Spinal cord (tissue), 9 donors: ENCODE measurements at regions not wholly inside any gene's neighbourhood (a gene's known extent, or its start where the extent isn't known, plus 50 kb on each side); places are given as distances from the start of the nearest gene placed in this dataset.

Experiments used
- DNase-seq, 6 donors: peaks; one replicate each; pipeline versions ENCODE4 v3.0.0 to v3.0.0-alpha.2; 2013 to 2015; ENCODE audit warnings: low spot score in 6 of 6, low read depth in 4 of 6
- H3K27ac ChIP-seq: one replicate; pipeline ENCODE4 v1.5.1; 2013; ENCODE audit warnings: low read depth, low read length, control low read depth
- H3K27me3 ChIP-seq: one replicate; pipeline ENCODE4 v1.6.1; 2013; ENCODE audit warnings: low read length; ENCODE audit not compliant: control insufficient read depth, insufficient read depth
- H3K36me3 ChIP-seq: one replicate; pipeline ENCODE4 v1.6.1; 2013; ENCODE audit warnings: low read length; ENCODE audit not compliant: control insufficient read depth, insufficient read depth
- H3K4me1 ChIP-seq: one replicate; pipeline ENCODE4 v1.6.1; 2013; ENCODE audit warnings: low read length; ENCODE audit not compliant: control insufficient read depth, insufficient read depth
- H3K4me3 ChIP-seq: one replicate; pipeline ENCODE4 v1.5.1; 2013; ENCODE audit warnings: low read depth, low read length, control low read depth
- H3K9me3 ChIP-seq: one replicate; pipeline ENCODE4 v1.6.1; 2013; ENCODE audit warnings: low read length; ENCODE audit not compliant: control insufficient read depth, insufficient read depth
- WGBS: methylation state at CpG from one replicate; pipeline ENCODE4 v1.1.5; 2013; ENCODE audit warnings: missing lambda C conversion rate; ENCODE audit not compliant: insufficient coverage; 5-methylcytosine and 5-hydroxymethylcytosine counted together
- donor health status: healthy.

DNA sequence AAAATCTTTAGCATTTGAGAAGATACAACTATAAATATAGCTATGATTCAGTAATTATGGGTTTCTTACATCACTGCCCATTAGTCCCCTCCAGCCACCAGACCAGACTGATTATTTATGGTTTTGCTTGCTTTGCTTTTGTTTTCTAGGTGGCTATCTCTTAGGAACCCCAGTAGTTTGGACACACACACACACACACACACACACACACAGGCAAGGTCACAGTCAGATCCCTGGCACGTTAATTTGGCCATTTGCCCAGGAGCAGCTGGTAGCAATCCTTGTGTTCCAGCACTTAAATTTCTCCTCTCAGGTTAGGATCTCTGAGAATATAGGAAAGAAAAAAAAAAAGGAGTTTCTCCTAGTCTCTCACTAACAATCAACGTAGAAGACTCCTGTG lies 90.2 kb upstream of the RESF1 start:
- Histone ChIP-seq H3K36me3 (no peaks in the 10 kb centered on the region), H3K27me3 (no peaks in the 10 kb centered on the region), H3K27ac (no peak overlapping the region), H3K4me1 (no peaks in the 10 kb centered on the region), H3K9me3 (no peaks in the 10 kb centered on the region), H3K4me3 (no peak overlapping the region)
- WGBS, result no CpG with 5 or more reads among the region's 2 CpGs
- DNase-seq, result peak in 2 of 6 donors; percentile 31 to 45

- Histone ChIP-seq H3K4me3 (no peak overlapping the region), H3K27me3 (no peaks in the 10 kb centered on the region), H3K9me3 (no peaks in the 10 kb centered on the region), H3K4me1 (no peaks in the 10 kb centered on the region), H3K36me3 (no peaks in the 10 kb centered on the region), H3K27ac (no peak overlapping the region)
- DNase-seq, result no peak
These were observed 91.9 kb upstream of the RESF1 start for GRCh38 chr12:31867292-31867691.

DNA sequence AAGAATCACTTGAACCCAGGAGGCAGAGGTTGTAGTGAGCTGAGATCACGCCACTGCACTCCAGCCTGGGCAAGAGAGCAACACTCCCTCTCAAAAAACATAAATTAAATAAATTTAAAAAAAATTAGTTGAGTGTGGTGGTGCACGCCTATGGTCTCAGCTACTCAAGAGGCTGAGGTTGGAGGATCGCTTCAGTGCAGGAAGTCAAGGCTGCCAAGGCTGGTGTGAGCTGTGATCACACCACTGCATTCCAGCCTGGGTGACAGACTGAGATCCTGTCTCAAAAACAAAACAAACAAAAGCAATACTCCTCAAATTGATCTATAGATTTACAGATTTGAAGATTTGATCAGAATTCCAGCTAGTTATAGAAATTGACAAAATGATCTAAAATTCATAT lies 92.7 kb upstream of the RESF1 start:
- Histone ChIP-seq H3K9me3 (no peaks in the 10 kb centered on the region), H3K27me3 (no peaks in the 10 kb centered on the region), H3K4me3 (no peak overlapping the region), H3K27ac (no peak overlapping the region), H3K4me1 (no peaks in the 10 kb centered on the region), H3K36me3 (no peaks in the 10 kb centered on the region)
- DNase-seq, result no peak
- 100% methylated on average over 2 of the region's 3 CpGs for WGBS

- Histone ChIP-seq H3K27ac (no peak overlapping the region), H3K4me1 (no peaks in the 10 kb centered on the region), H3K4me3 (no peak overlapping the region), H3K27me3 (no peaks in the 10 kb centered on the region), H3K9me3 (no peaks in the 10 kb centered on the region), H3K36me3 (no peaks in the 10 kb centered on the region)
- no peak for DNase-seq
- no CpG with 5 or more reads among the region's 2 CpGs for WGBS
These were observed 94.2 kb upstream of the RESF1 start for GRCh38 chr12:31865023-31865422.

- Histone ChIP-seq H3K4me3 (no peak overlapping the region), H3K27ac (no peak overlapping the region), H3K36me3 (no peaks in the 10 kb centered on the region), H3K27me3 (no peaks in the 10 kb centered on the region), H3K4me1 (no peaks in the 10 kb centered on the region), H3K9me3 (no peaks in the 10 kb centered on the region)
- no CpG with 5 or more reads among the region's 2 CpGs for WGBS
- no peak for DNase-seq
These were observed 97.9 kb upstream of the RESF1 start for GRCh38 chr12:31861360-31861759.

DNA sequence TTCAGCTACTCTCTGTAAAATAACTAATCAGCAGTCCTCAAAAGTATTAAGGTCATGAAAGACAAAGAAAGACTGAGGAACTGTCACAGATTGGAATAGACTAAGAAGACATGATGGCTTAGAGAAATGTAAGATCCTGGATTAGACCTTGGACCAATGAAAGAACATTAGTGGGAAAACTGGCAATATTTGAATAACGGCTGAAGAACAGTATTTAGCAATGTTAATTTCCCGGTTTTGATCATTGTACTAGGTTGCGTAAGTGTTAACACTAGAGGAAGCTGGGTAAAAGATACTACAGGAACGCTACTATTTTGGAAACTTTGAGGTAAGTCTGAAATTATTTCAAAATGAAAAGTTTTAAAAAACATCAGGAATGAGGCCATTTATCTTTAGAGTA lies 98.8 kb upstream of the RESF1 start:
- DNase-seq, result no peak
- Histone ChIP-seq H3K36me3 (no peaks in the 10 kb centered on the region), H3K9me3 (no peaks in the 10 kb centered on the region), H3K4me1 (no peaks in the 10 kb centered on the region), H3K27ac (no peak overlapping the region), H3K4me3 (no peak overlapping the region), H3K27me3 (no peaks in the 10 kb centered on the region)
- WGBS, result 94% methylated on average over 3 of the region's 4 CpGs

DNA sequence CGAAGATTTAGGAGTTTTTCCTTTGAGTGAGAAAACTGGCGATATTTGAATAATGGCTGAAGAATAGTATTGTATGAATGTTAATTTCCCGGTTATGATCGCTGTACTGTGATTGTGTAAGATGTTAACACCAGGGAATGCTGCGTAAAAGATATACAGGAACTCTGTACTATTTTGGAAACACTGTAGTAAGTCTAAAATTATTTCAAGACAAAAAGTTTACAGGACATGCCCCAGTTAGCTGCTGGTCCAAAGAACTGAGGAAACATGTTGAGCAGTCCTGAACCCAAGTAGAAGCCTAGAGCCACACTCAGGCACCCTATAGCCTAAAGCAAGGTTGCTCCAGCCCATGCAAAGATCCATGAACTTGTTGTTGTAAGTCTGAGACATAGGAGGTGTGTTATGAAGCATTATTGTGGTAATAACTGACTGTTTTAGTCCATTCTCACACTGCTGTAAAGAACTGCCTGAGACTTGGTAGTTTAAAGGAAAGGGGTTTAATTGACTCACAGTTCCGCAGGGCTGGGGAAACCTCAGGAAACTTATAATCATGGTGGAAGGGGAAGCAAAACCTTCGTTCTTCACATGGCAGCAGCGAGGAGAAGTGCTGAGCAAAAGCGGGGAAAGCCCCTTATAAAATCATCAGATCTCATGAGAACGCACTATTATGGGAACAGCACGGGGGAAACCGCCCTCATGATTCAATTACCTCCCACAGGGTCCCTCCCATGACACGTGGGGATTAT lies 99.8 kb upstream of the RESF1 start:
- no peak for DNase-seq
- Histone ChIP-seq H3K27ac (no peak overlapping the region), H3K4me1 (no peaks in the 10 kb centered on the region), H3K27me3 (no peaks in the 10 kb centered on the region), H3K9me3 (no peaks in the 10 kb centered on the region), H3K4me3 (no peak overlapping the region), H3K36me3 (no peaks in the 10 kb centered on the region)
- 100% methylated on average over 4 of the region's 13 CpGs for WGBS

GRCh38 chr12:31855427-31855826 lies 103.8 kb upstream of the RESF1 start:
- DNase-seq, result no peak
- H3K4me1 ChIP-seq, result no peaks in the 10 kb centered on the region
- no peak overlapping the region for H3K4me3 ChIP-seq
- no peaks in the 10 kb centered on the region for H3K36me3 ChIP-seq
- H3K9me3 ChIP-seq, result peaks cover 2% of the 10 kb centered on the region
- WGBS, result 100% methylated on average over 2 of the region's 5 CpGs
- H3K27me3 ChIP-seq, result no peaks in the 10 kb centered on the region
- no peak overlapping the region for H3K27ac ChIP-seq

DNA sequence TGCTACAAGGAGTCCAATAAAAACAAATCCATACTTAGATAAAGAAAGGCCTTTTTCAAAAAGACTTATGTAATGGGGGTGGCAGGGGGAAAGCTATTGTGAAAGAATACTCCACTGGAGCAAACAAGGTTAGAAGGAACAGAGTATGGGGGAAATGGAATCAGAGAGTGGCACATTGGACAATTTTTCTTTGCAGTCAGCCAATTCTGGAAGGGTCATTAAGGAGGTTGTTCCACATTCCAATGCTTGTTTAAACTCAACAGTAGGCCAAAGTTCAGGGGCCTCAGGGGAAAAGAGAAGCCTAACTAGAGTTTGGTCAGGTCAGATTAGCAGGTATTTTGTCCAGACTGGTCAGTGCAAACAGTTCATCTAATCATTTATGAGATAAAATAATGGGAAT lies 105.2 kb upstream of the RESF1 start:
- DNase-seq, result no peak
- Histone ChIP-seq H3K9me3 (peaks cover 7% of the 10 kb centered on the region), H3K4me1 (no peaks in the 10 kb centered on the region), H3K4me3 (no peak overlapping the region), H3K36me3 (no peaks in the 10 kb centered on the region), H3K27ac (no peak overlapping the region), H3K27me3 (no peaks in the 10 kb centered on the region)

GRCh38 chr12:31853520-31853919 lies 105.7 kb upstream of the RESF1 start:
- Histone ChIP-seq H3K4me1 (no peaks in the 10 kb centered on the region), H3K36me3 (no peaks in the 10 kb centered on the region), H3K27ac (no peak overlapping the region), H3K9me3 (peaks cover 7% of the 10 kb centered on the region), H3K4me3 (no peak overlapping the region), H3K27me3 (no peaks in the 10 kb centered on the region)
- DNase-seq, result no peak
